NCI-H510A treated with DMSO at 0.1 percent for 48 hours (cell line): ENCODE measurements at regions not wholly inside any gene's neighbourhood (a gene's known extent, or its start where the extent isn't known, plus 50 kb on each side); places are given as distances from the start of the nearest gene placed in this dataset.
"Not testable (repeated sequence)": the region's sequence is repeated elsewhere in the genome, so short reads cannot be mapped to it uniquely, and the experiment has no call there.

Experiments
- DNase-seq: peaks from one replicate; lab custom pipeline; 2025; lab: John Stamatoyannopoulos, UW

- DNase-seq: no peak
These were observed 144.1 kb upstream of the RBPJ start for GRCh38 chr4:26176598-26177149.

- DNase-seq: no peak
These were observed 142.0 kb upstream of the RBPJ start for GRCh38 chr4:26178854-26179253.

- DNase-seq: no peak
These were observed 141.5 kb upstream of the RBPJ start for GRCh38 chr4:26179316-26179760.

GRCh38 chr4:26181616-26182015, 139.2 kb upstream of the RBPJ start:
- no peak for DNase-seq

- no peak for DNase-seq
These were observed 137.8 kb upstream of the RBPJ start for GRCh38 chr4:26183017-26183416.

GRCh38 chr4:26185436-26185835, 135.4 kb upstream of the RBPJ start:
- DNase-seq: no peak

- DNase-seq: no peak
These were observed 129.5 kb upstream of the RBPJ start for GRCh38 chr4:26191353-26191752.

GRCh38 chr4:26192899-26193869, 127.6 kb upstream of the RBPJ start:
- no peak for DNase-seq

GRCh38 chr4:26194764-26195163, 126.0 kb upstream of the RBPJ start:
- no peak for DNase-seq

GRCh38 chr4:26196567-26196966, 124.2 kb upstream of the RBPJ start:
- no peak for DNase-seq

- no peak for DNase-seq
These were observed 123.6 kb upstream of the RBPJ start for GRCh38 chr4:26197018-26197779.

GRCh38 chr4:26198931-26199330, 121.9 kb upstream of the RBPJ start:
- DNase-seq: not testable (repeated sequence)

- DNase-seq: no peak
These were observed 121.2 kb upstream of the RBPJ start for GRCh38 chr4:26199596-26199995.

GRCh38 chr4:26201120-26201519, 119.7 kb upstream of the RBPJ start:
- DNase-seq: no peak

GRCh38 chr4:26204249-26204825, 116.5 kb upstream of the RBPJ start:
- no peak for DNase-seq

- DNase-seq: peak; percentile 58
These were observed 115.9 kb upstream of the RBPJ start for GRCh38 chr4:26204911-26205370.

- no peak for DNase-seq
These were observed 114.5 kb upstream of the RBPJ start for GRCh38 chr4:26206339-26206738.

- peak; percentile 32 for DNase-seq
These were observed 113.8 kb upstream of the RBPJ start for GRCh38 chr4:26206999-26207398.

GRCh38 chr4:26207631-26208030, 113.2 kb upstream of the RBPJ start:
- DNase-seq: no peak

GRCh38 chr4:26208237-26208994, 112.4 kb upstream of the RBPJ start:
- DNase-seq: no peak

- not testable (repeated sequence) for DNase-seq
These were observed 111.4 kb upstream of the RBPJ start for GRCh38 chr4:26209378-26209777.
